HEK293 (cell line): ENCODE measurements at regions not wholly inside any gene's neighbourhood (a gene's known extent, or its start where the extent isn't known, plus 50 kb on each side); places are given as distances from the start of the nearest gene placed in this dataset.

ENCODE experiments used
- CTCF ChIA-PET: fragments of 350-600 bp; formaldehyde crosslinking; extraction: SDS; loops from one replicate; lab custom pipeline; 2021; ENCODE audit warnings: antibody characterized with exemption; lab: Yijun Ruan, JAX
- POLR2A ChIA-PET: fragments of 300-600 bp; formaldehyde crosslinking; extraction: SDS; loops from one replicate; lab custom pipeline; 2020; ENCODE audit warnings: antibody characterized with exemption, inconsistent platforms; lab: Yijun Ruan, JAX
- H3K27ac ChIP-seq: fragments of 200-500 bp; sonication (Bioruptor generic); 2 replicates; pipeline ENCODE4 v1.5.1; 2014; ENCODE audit warnings: low read depth, low read length, control low read depth, inconsistent platforms; ENCODE audit errors: extremely low read depth
- H3K36me3 ChIP-seq, 2 experiments: fragments of 200-500 bp in 1 of 2; sonication (Bioruptor generic) in 1 of 2; 1 replicate in 1 of 2; 2 replicates in 1 of 2; pipeline ENCODE4 v1.5.1; 2014 to 2017; ENCODE audit warnings: inconsistent platforms in 2 of 2, low read length in 2 of 2; ENCODE audit not compliant: control insufficient read depth in 2 of 2, insufficient read depth in 1 of 2
- H3K4me1 ChIP-seq: fragments of 200-500 bp; sonication (Bioruptor generic); 2 replicates; pipeline ENCODE4 v1.5.1; 2014; ENCODE audit warnings: mild to moderate bottlenecking, low read length, inconsistent platforms; ENCODE audit not compliant: control insufficient read depth, insufficient read depth
- H3K4me3 ChIP-seq: 2 replicates; pipeline ENCODE4 v1.5.1; 2011; ENCODE audit warnings: low read depth, mild to moderate bottlenecking, control low read depth, low read length, moderate library complexity
- H3K9me3 ChIP-seq: fragments of 200-500 bp; sonication (Bioruptor generic); 2 replicates; pipeline ENCODE4 v1.5.1; 2014; ENCODE audit warnings: low read depth, low read length, inconsistent platforms; ENCODE audit not compliant: control insufficient read depth, insufficient read depth
- KLF17 ChIP-seq: fragments of 450-650 bp; formaldehyde crosslinking; IDR thresholded peaks from 2 replicates; pipeline ENCODE4 v1.5.1; 2016; ENCODE audit warnings: missing biosample characterization, missing genetic modification characterization
- PRDM1 ChIP-seq: fragments of 450-650 bp; formaldehyde crosslinking; IDR thresholded peaks from 2 replicates; pipeline ENCODE4; 2016; ENCODE audit warnings: missing biosample characterization, missing genetic modification characterization
- YY2 ChIP-seq: fragments of 450-650 bp; formaldehyde crosslinking; IDR thresholded peaks from 2 replicates; pipeline ENCODE4 v1.5.1; 2016; ENCODE audit warnings: missing biosample characterization, missing genetic modification characterization
- ZEB2 ChIP-seq: fragments of 450-650 bp; formaldehyde crosslinking; IDR thresholded peaks from 2 replicates; pipeline ENCODE4 v1.5.1; 2016; ENCODE audit warnings: missing biosample characterization, missing genetic modification characterization
- ZNF148 ChIP-seq: fragments of 450-650 bp; formaldehyde crosslinking; IDR thresholded peaks from 2 replicates; pipeline ENCODE4 v1.5.0; 2017; ENCODE audit warnings: missing biosample characterization, missing genetic modification characterization, borderline replicate concordance
- ZNF157 ChIP-seq: fragments of 450-650 bp; formaldehyde crosslinking; IDR thresholded peaks from 2 replicates; pipeline ENCODE4 v1.5.1; 2016; ENCODE audit warnings: missing biosample characterization, missing genetic modification characterization
- ZNF302 ChIP-seq: fragments of 450-650 bp; formaldehyde crosslinking; IDR thresholded peaks from 2 replicates; pipeline ENCODE4 v1.5.1; 2016; ENCODE audit warnings: missing biosample characterization, missing genetic modification characterization, low read depth
- ZNF548 ChIP-seq: fragments of 450-650 bp; formaldehyde crosslinking; IDR thresholded peaks from 2 replicates; pipeline ENCODE4 v1.5.1; 2016; ENCODE audit warnings: missing biosample characterization, missing genetic modification characterization
- ZNF624 ChIP-seq: fragments of 450-650 bp; formaldehyde crosslinking; IDR thresholded peaks from 2 replicates; pipeline ENCODE4 v1.5.1; 2017; ENCODE audit warnings: missing biosample characterization, missing genetic modification characterization
- ZSCAN23 ChIP-seq: fragments of 450-650 bp; formaldehyde crosslinking; IDR thresholded peaks from 2 replicates; pipeline ENCODE4 v1.5.1; 2016; ENCODE audit warnings: missing biosample characterization, missing genetic modification characterization
- ZSCAN4 ChIP-seq: fragments of 450-650 bp; formaldehyde crosslinking; IDR thresholded peaks from 2 replicates; pipeline ENCODE4 v1.5.1; 2017; ENCODE audit warnings: missing biosample characterization, missing genetic modification characterization
- TF ChIP-seq, protein P1 (sequence below): fragments of 450-650 bp; formaldehyde crosslinking; IDR thresholded peaks from 2 replicates; pipeline ENCODE4 v1.5.1; 2016; ENCODE audit warnings: missing biosample characterization, missing genetic modification characterization, low read depth

- H3K36me3 ChIP-seq: no peaks in the 10 kb centered on the region
- H3K4me3 ChIP-seq: no peak overlapping the region
- POLR2A ChIA-PET: no interaction called here
- no peak overlapping the region for H3K27ac ChIP-seq
- no peak for TF ChIP-seq ZNF302 (tag by site-specific recombination)
- no peak for TF ChIP-seq YY2 (tag by site-specific recombination)
- no peak for TF ChIP-seq KLF17 (tag by site-specific recombination)
- TF ChIP-seq ZSCAN23: no peak
- CTCF ChIA-PET: interaction anchor here (1.1 kb wide), 1 partner anchor 36 kb away, joined by 4 read pairs; no protein-coding TSS in a partner anchor
- H3K9me3 ChIP-seq: no peaks in the 10 kb centered on the region
- H3K4me1 ChIP-seq: no peaks in the 10 kb centered on the region
Measured at GRCh38 chr2:217615171-217615570, 387.6 kb downstream of the TNS1 start.

DNA sequence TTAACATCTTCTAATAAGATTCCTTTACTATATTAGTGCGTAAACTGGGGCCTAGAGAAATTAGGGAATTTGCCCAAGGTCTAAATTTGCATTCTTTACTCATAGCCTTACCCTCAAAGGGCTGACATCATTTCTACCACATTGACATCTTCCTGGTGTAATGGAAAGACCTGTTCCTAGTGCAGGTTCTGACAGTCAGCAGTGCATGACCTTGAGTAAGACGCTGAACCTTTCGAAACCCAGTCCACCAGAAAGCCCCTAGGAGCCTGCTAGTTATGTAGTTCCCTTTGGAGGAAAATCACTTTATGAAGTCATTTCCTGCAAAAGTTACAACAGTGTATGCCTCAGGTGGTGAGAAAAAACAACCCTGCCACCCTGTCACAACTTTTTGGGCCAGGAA, 388.3 kb downstream of the TNS1 start:
- TF ChIP-seq ZSCAN4: no peak
- TF ChIP-seq ZNF548: no peak
- TF ChIP-seq, protein P1, sequence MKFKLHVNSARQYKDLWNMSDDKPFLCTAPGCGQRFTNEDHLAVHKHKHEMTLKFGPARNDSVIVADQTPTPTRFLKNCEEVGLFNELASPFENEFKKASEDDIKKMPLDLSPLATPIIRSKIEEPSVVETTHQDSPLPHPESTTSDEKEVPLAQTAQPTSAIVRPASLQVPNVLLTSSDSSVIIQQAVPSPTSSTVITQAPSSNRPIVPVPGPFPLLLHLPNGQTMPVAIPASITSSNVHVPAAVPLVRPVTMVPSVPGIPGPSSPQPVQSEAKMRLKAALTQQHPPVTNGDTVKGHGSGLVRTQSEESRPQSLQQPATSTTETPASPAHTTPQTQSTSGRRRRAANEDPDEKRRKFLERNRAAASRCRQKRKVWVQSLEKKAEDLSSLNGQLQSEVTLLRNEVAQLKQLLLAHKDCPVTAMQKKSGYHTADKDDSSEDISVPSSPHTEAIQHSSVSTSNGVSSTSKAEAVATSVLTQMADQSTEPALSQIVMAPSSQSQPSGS (tag by site-specific recombination): no peak
- no peak overlapping the region for H3K4me3 ChIP-seq
- no peaks in the 10 kb centered on the region for H3K9me3 ChIP-seq
- no peak overlapping the region for H3K27ac ChIP-seq
- no peaks in the 10 kb centered on the region for H3K36me3 ChIP-seq
- ChIA-PET CTCF (interaction anchor here (1.1 kb wide), 1 partner anchor 36 kb away, joined by 4 read pairs; no protein-coding TSS in a partner anchor), POLR2A (no interaction called here)
- no peaks in the 10 kb centered on the region for H3K4me1 ChIP-seq

GRCh38 chr2:217614096-217614495, 388.7 kb downstream of the TNS1 start:
- Histone ChIP-seq H3K36me3 (no peaks in the 10 kb centered on the region), H3K9me3 (no peaks in the 10 kb centered on the region), H3K4me1 (no peaks in the 10 kb centered on the region), H3K4me3 (no peak overlapping the region), H3K27ac (no peak overlapping the region)
- POLR2A ChIA-PET: no interaction called here
- TF ChIP-seq ZNF624 (tag by site-specific recombination) (no peak), ZNF148 (no peak), PRDM1 (tag by site-specific recombination) (no peak)
- CTCF ChIA-PET: no interaction called here

- H3K4me3 ChIP-seq: no peak overlapping the region
- no peaks in the 10 kb centered on the region for H3K36me3 ChIP-seq
- TF ChIP-seq ZEB2 (tag by site-specific recombination) (no peak), ZNF157 (tag by site-specific recombination) (peak; percentile 69)
- no peaks in the 10 kb centered on the region for H3K9me3 ChIP-seq
- no peak overlapping the region for H3K27ac ChIP-seq
- ChIA-PET POLR2A (no interaction called here), CTCF (no interaction called here)
- no peaks in the 10 kb centered on the region for H3K4me1 ChIP-seq
Measured at GRCh38 chr2:217612920-217613319, 389.9 kb downstream of the TNS1 start.
